GM13976 (cell line): ENCODE measurements at regions not wholly inside any gene's neighbourhood (a gene's known extent, or its start where the extent isn't known, plus 50 kb on each side); places are given as distances from the start of the nearest gene placed in this dataset.

Experiments
- DNase-seq: peaks from one replicate; pipeline ENCODE4 v3.0.0; 2012; ENCODE audit warnings: low spot score
- in situ Hi-C: fragments of 300-500 bp; cut with MboI; formaldehyde crosslinking; loops from one replicate; pipeline ENCODE4 v1.12.0; 2022; ENCODE audit warnings: low sequenced_read_pairs, mixed read lengths, inconsistent platforms; ENCODE audit not compliant: unreplicated experiment
- TF ChIP-seq, protein P1 (sequence below): IDR thresholded peaks from 2 replicates; pipeline ENCODE4 v1.5.1; 2012; ENCODE audit warnings: borderline replicate concordance, mild to moderate bottlenecking; ENCODE audit not compliant: insufficient read depth; ENCODE audit errors: extremely low read depth, missing control alignments, control extremely low read depth

DNA sequence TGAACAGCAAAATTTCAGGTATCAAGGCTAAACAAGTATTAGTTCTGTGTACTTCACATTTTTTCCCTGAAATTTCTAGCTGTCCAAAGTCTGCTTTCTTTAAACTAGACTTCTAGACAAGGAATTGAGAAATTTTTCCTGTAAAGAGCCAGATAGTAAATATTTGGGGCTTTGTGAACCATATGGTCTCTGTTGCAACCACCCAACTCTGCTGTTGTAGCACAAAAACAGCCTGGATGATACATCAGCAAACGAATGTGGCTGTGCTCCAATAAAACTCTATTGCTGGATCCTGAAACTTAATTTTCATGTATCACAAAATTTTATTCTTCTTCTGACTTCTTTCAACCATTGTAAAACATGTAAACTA, 96.0 kb upstream of the SLC38A4 start:
- TF ChIP-seq, protein P1, sequence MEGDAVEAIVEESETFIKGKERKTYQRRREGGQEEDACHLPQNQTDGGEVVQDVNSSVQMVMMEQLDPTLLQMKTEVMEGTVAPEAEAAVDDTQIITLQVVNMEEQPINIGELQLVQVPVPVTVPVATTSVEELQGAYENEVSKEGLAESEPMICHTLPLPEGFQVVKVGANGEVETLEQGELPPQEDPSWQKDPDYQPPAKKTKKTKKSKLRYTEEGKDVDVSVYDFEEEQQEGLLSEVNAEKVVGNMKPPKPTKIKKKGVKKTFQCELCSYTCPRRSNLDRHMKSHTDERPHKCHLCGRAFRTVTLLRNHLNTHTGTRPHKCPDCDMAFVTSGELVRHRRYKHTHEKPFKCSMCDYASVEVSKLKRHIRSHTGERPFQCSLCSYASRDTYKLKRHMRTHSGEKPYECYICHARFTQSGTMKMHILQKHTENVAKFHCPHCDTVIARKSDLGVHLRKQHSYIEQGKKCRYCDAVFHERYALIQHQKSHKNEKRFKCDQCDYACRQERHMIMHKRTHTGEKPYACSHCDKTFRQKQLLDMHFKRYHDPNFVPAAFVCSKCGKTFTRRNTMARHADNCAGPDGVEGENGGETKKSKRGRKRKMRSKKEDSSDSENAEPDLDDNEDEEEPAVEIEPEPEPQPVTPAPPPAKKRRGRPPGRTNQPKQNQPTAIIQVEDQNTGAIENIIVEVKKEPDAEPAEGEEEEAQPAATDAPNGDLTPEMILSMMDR, result no peak
- in situ Hi-C loops, result no loop called here
- DNase-seq, result no peak

DNA sequence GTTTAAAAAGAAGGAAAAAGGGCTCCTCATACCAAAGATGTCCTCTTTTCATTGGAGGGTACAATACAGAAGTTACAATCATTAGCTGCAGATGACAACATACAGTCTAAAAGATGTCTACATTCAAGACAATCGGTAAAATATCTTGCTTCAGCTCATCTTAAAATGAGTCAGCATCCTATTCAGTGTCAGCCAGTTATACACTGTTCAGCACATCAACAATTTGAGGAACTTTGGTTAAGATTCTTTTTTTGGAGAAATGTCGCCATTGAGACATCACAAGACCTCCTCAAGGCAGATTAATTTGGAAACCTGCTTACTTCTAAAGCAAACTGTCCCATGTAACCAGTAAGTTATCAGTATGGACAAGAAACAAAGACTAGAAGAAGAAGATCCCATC, 100.7 kb upstream of the SLC38A4 start:
- TF ChIP-seq, protein P1, result no peak
- DNase-seq, result no peak
- in situ Hi-C loops, result no loop called here

DNA sequence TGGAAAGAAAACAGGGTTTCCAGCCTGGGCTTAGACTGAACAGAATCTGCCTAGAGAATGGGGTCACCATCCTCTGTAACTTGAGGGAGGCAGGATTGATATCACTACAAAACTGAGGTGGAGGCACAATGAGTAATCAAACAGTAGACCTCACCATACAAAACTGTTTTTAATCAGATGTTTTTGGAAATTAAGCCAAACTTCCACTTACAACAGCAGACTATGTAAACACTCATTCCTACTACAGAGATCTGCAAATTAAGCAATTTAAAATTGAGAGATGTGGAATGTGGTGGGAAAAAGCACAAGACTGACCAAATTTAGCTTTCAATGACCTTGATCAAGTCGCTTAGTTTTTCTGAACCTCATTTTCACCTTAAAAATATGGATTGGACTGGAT, 104.3 kb upstream of the SLC38A4 start:
- TF ChIP-seq, protein P1, result no peak
- in situ Hi-C loops, result no loop called here
- DNase-seq, result no peak

DNA sequence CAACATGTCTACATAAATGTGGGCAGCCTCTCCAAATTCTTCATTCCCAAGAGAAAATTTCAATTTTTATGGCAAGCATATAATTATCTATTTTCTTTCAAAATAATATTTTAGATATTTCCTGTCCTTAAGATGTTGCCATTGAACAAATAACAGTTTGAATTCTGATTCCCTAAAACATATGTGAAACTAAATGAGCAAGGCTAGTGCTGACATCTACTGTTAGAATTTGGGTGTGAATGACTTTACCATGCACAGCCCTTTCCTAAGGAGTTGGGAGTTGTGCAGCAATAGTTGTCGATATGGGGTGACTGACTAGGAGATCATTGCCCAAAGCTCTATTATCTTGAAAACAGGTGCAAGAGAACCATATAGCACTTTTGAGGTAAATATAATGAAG, 108.2 kb upstream of the SLC38A4 start:
- DNase-seq, result peak; percentile 38
- TF ChIP-seq, protein P1, result no peak
- in situ Hi-C loops, result no loop called here

DNA sequence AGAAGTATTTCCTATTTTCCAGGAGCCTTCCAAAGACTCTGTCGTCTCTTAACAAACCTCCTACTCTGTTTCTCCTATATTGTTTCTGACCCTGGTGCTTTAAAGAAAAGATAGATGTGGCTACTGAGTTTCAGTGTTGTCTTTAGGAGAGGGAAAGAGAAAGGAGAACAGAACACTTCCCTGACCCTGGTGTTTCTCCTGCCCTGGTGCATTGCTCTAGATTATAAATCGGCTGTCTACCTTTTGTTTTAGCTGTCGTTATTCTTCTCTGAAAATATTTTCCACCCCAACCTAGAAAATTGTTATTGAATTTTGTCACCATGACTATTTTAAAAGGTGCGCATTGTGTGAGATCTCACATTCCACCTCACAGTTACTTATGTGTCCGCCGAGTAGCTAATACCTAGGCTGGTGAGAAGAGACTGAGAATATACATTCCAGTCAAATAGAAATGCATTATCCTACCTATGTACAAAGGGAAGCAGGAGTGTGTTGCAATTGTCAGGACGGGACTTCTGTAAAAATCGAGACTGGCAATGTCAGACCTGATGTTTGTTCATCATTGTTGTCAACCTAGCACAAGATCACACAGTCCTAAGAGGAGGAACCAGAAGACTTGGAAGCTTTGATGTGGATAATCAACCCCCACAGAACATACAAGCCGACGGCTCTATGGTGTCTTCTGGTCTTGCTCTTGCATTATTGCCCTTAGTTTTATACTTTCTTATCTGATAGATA, 108.7 kb upstream of the SLC38A4 start:
- TF ChIP-seq, protein P1, result no peak
- no peak for DNase-seq
- in situ Hi-C loops, result no loop called here

DNA sequence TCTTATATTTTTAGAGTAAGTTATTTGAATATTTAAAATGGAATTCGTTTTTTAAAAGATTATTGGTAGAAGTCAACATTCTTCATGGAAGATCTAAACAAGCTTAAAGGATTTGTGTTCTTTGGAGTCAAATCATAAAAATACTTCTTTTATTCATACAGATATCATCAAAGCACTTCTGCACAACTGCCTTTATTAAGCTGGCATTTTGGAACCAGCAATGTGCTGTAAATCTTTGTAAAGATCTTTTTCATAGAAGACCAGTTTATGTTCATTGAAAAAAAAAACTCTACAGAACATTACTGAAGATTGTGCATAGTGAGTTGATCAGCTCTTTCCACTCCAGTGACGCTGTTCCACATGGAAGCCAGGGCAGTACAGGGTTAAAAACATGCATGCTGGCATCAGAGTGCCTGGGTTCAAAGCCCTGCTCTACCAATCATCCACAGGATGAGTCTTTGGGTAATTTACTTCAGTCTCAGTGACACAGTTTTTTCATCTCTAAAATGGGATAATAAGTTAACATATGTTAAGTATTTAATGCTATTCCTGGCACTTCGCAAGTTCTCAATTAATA, 109.6 kb upstream of the SLC38A4 start:
- no peak for DNase-seq
- in situ Hi-C loops, result no loop called here
- TF ChIP-seq, protein P1, result no peak
